ENCODE measurements at regions not wholly inside any gene's neighbourhood (a gene's known extent, or its start where the extent isn't known, plus 50 kb on each side); places are given as distances from the start of the nearest gene placed in this dataset.

- H4K20me1 ChIP-seq (ENCODE audit: insufficient read depth, low read length), result no peaks in the 10 kb centered on the region
- no peak overlapping the region for H3K4me3 ChIP-seq (ENCODE audit: low read depth, low read length, poor library complexity, severe bottlenecking)
- no peaks in the 10 kb centered on the region for H3K79me2 ChIP-seq (ENCODE audit: insufficient read depth, low read depth, low read length)
- no peak for TF ChIP-seq EZH2phosphoT487 (IDR thresholded peaks at IDR 0.05; ENCODE audit: borderline replicate concordance, low read depth, low read length)
- no peak for TF ChIP-seq CTCF (conservative IDR thresholded peaks at IDR 0.05; ENCODE audit: low read length)
- intact Hi-C loops (cut with micrococcal nuclease; ENCODE audit: unreplicated experiment), result no loop called here
- no peak for DNase-seq (ENCODE audit: low spot score)
- no peak overlapping the region for H3K4me2 ChIP-seq (ENCODE audit: low read length)
- no peaks in the 10 kb centered on the region for H3K4me1 ChIP-seq (ENCODE audit: insufficient read depth, low read length, poor library complexity, severe bottlenecking)
- BruUV-seq (replicated peaks), result no TSS peak
- no peaks in the 10 kb centered on the region for H3K9me3 ChIP-seq (ENCODE audit: low read length)
- H3K9me2 ChIP-seq (ENCODE audit: insufficient read depth, low read length), result no peaks in the 10 kb centered on the region
- POLR2A ChIA-PET, result interaction anchor here (1.2 kb wide), 1 partner anchor 116 kb away, joined by 3 read pairs; no protein-coding TSS in a partner anchor
- CTCF ChIA-PET (ENCODE audit: unreplicated experiment), result no interaction called here
- H3K36me3 ChIP-seq (ENCODE audit: insufficient read depth, low read length), result no peaks in the 10 kb centered on the region
- no peak overlapping the region for H2AFZ ChIP-seq (ENCODE audit: low read length)
- H3K27ac ChIP-seq (ENCODE audit: low read depth, low read length, poor library complexity, severe bottlenecking), result no peak overlapping the region
These were observed 329.0 kb upstream of the ESRRG start for GRCh38 chr1:217052196-217052595.

- Histone ChIP-seq H3K27ac (ENCODE audit: low read depth, low read length, poor library complexity, severe bottlenecking) (no peak overlapping the region), H3K9me2 (ENCODE audit: insufficient read depth, low read length) (no peaks in the 10 kb centered on the region), H3K4me1 (ENCODE audit: insufficient read depth, low read length, poor library complexity, severe bottlenecking) (no peaks in the 10 kb centered on the region), H4K20me1 (ENCODE audit: insufficient read depth, low read length) (no peaks in the 10 kb centered on the region), H3K36me3 (ENCODE audit: insufficient read depth, low read length) (no peaks in the 10 kb centered on the region), H3K9me3 (ENCODE audit: low read length) (no peaks in the 10 kb centered on the region), H3K4me3 (ENCODE audit: low read depth, low read length, poor library complexity, severe bottlenecking) (no peak overlapping the region), H3K4me2 (ENCODE audit: low read length) (no peak overlapping the region), H3K79me2 (ENCODE audit: insufficient read depth, low read depth, low read length) (no peaks in the 10 kb centered on the region), H2AFZ (ENCODE audit: low read length) (no peak overlapping the region)
- CTCF ChIA-PET (ENCODE audit: unreplicated experiment), result no interaction called here
- DNase-seq (ENCODE audit: low spot score), result no peak
- intact Hi-C loops (cut with micrococcal nuclease; ENCODE audit: unreplicated experiment), result loop anchor here (10.0 kb wide), 1 partner anchor 615 kb away; no protein-coding TSS in a partner anchor
- BruUV-seq (replicated peaks), result no TSS peak
- no peak for TF ChIP-seq CTCF (conservative IDR thresholded peaks at IDR 0.05; ENCODE audit: low read length)
- TF ChIP-seq EZH2phosphoT487 (IDR thresholded peaks at IDR 0.05; ENCODE audit: borderline replicate concordance, low read depth, low read length), result no peak
- POLR2A ChIA-PET, result interaction anchor here (0.6 kb wide), 2 partner anchors 99 to 179 kb away, joined by 3 to 4 read pairs; no protein-coding TSS in a partner anchor
These were observed 326.5 kb upstream of the ESRRG start for GRCh38 chr1:217049721-217050120.

- TF ChIP-seq EZH2phosphoT487 (IDR thresholded peaks at IDR 0.05; ENCODE audit: borderline replicate concordance, low read depth, low read length), result no peak
- TF ChIP-seq CTCF (conservative IDR thresholded peaks at IDR 0.05; ENCODE audit: low read length), result no peak
- H3K9me3 ChIP-seq (ENCODE audit: low read length), result no peaks in the 10 kb centered on the region
- DNase-seq (ENCODE audit: low spot score), result no peak
- intact Hi-C loops (cut with micrococcal nuclease; ENCODE audit: unreplicated experiment), result loop anchor here (10.0 kb wide), 1 partner anchor 616 kb away; no protein-coding TSS in a partner anchor
- no peak overlapping the region for H3K27ac ChIP-seq (ENCODE audit: low read depth, low read length, poor library complexity, severe bottlenecking)
- no peaks in the 10 kb centered on the region for H4K20me1 ChIP-seq (ENCODE audit: insufficient read depth, low read length)
- no peaks in the 10 kb centered on the region for H3K9me2 ChIP-seq (ENCODE audit: insufficient read depth, low read length)
- ChIA-PET POLR2A (interaction anchor here (0.6 to 0.7 kb wide), 3 partner anchors 15 to 1032 kb away, joined by 3 read pairs; no protein-coding TSS in a partner anchor), CTCF (ENCODE audit: unreplicated experiment) (no interaction called here)
- H3K4me3 ChIP-seq (ENCODE audit: low read depth, low read length, poor library complexity, severe bottlenecking), result no peak overlapping the region
- no TSS peak for BruUV-seq (replicated peaks)
- H2AFZ ChIP-seq (ENCODE audit: low read length), result no peak overlapping the region
- H3K4me1 ChIP-seq (ENCODE audit: insufficient read depth, low read length, poor library complexity, severe bottlenecking), result no peaks in the 10 kb centered on the region
- no peaks in the 10 kb centered on the region for H3K79me2 ChIP-seq (ENCODE audit: insufficient read depth, low read depth, low read length)
- H3K36me3 ChIP-seq (ENCODE audit: insufficient read depth, low read length), result no peaks in the 10 kb centered on the region
- H3K4me2 ChIP-seq (ENCODE audit: low read length), result no peak overlapping the region
These were observed 325.9 kb upstream of the ESRRG start for GRCh38 chr1:217049081-217049480.

Measured in OCI-LY7 (cell line).